ENCODE measurements at regions not wholly inside any gene's neighbourhood (a gene's known extent, or its start where the extent isn't known, plus 50 kb on each side); places are given as distances from the start of the nearest gene placed in this dataset.

DNA sequence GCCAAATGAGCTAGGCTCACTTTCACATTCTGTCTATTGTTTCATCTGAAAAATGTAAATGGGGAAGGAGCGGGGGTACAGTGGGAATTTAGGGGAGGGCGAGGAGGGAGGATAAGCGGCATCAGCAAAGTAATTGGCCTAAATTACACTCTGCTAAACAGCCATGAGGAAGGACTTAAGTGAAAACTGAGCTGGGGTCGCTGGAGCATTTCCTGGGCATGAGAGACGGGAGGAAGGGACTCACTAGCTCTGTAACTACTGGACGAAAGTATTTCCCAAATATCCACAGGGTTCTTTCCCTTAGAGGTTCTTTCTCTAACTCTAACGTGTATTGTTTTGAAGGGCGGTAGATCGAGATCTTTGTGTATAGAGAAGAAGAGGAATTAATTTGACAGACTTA is 418.0 kb downstream of the SOX2 start:
- Histone ChIP-seq H3K36me3 (no peaks in the 10 kb centered on the region), H3K4me1 (replicated peaks) (no peaks in the 10 kb centered on the region), H3K27me3 (replicated peaks; ENCODE audit: insufficient read depth) (no peaks in the 10 kb centered on the region), H3K27ac (no peak overlapping the region), H3K4me3 (no peak overlapping the region), H3K9me3 (no peaks in the 10 kb centered on the region)
- intact Hi-C loops (cut with DNase I), result no loop called here
- no peak for TF ChIP-seq POLR2AphosphoS5 (IDR thresholded peaks at IDR 0.05)
- TF ChIP-seq, protein P1, sequence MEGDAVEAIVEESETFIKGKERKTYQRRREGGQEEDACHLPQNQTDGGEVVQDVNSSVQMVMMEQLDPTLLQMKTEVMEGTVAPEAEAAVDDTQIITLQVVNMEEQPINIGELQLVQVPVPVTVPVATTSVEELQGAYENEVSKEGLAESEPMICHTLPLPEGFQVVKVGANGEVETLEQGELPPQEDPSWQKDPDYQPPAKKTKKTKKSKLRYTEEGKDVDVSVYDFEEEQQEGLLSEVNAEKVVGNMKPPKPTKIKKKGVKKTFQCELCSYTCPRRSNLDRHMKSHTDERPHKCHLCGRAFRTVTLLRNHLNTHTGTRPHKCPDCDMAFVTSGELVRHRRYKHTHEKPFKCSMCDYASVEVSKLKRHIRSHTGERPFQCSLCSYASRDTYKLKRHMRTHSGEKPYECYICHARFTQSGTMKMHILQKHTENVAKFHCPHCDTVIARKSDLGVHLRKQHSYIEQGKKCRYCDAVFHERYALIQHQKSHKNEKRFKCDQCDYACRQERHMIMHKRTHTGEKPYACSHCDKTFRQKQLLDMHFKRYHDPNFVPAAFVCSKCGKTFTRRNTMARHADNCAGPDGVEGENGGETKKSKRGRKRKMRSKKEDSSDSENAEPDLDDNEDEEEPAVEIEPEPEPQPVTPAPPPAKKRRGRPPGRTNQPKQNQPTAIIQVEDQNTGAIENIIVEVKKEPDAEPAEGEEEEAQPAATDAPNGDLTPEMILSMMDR (IDR thresholded peaks at IDR 0.05), result no peak
- no peak for TF ChIP-seq POLR2A (IDR thresholded peaks at IDR 0.05)
- WGBS, result 75% methylated on average over 9 of the region's 9 CpGs
- DNase-seq (ENCODE audit: low spot score), result no peak

DNA sequence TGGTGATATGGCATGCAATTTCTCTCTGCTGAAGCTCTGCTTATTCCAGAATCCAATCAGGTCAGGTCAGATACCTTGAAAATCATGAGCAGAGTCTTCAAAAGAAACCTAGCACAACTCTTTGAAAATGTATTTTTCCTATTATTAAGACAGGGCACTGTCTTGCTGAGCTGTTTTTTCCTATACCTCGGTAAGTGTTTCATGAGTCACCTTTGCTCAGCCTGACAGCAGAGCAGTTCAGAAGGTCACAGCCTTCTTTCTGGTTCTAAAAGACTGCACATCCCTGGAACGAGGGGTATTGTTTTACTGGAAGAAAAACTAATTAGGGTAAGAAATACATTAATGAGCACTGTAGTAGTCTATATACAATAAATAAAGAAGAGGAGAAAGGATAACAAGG is 422.0 kb downstream of the SOX2 start:
- intact Hi-C loops (cut with DNase I), result no loop called here
- DNase-seq (ENCODE audit: low spot score), result no peak

DNA sequence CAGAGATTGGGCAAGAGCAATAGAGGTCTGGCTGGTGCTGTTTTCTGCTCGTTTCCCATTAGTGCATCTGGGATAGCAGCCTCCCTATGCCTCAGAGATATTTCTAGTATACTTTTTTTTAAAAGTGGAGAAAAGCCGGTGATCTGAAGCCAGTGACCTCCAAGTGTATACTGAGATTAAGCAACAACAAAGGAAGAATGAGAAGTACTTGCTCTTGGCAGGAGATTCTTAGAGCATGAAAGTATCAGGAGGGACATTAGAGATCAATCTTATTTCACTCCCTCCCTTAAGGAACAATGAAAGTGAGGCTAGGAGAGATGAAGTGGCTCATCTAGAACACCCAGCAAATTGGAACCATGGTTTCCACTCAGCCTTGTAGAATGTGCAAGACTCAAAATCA is 423.3 kb downstream of the SOX2 start:
- Histone ChIP-seq H3K4me3 (no peak overlapping the region), H3K36me3 (no peaks in the 10 kb centered on the region), H3K27me3 (replicated peaks; ENCODE audit: insufficient read depth) (no peaks in the 10 kb centered on the region), H3K4me1 (replicated peaks) (no peaks in the 10 kb centered on the region), H3K27ac (no peak overlapping the region), H3K9me3 (no peaks in the 10 kb centered on the region)
- TF ChIP-seq POLR2A (IDR thresholded peaks at IDR 0.05) (no peak), POLR2AphosphoS5 (IDR thresholded peaks at IDR 0.05) (no peak)
- TF ChIP-seq, protein P1 (IDR thresholded peaks at IDR 0.05), result no peak
- WGBS, result 75% methylated on average over 2 of the region's 2 CpGs
- DNase-seq (ENCODE audit: low spot score), result no peak
- intact Hi-C loops (cut with DNase I), result no loop called here

More for the DNA sequence above, 422.0 kb downstream of the SOX2 start:
- Histone ChIP-seq H3K27me3 (replicated peaks; ENCODE audit: insufficient read depth) (no peaks in the 10 kb centered on the region), H3K9me3 (no peaks in the 10 kb centered on the region), H3K4me1 (replicated peaks) (no peaks in the 10 kb centered on the region), H3K27ac (no peak overlapping the region), H3K4me3 (no peak overlapping the region), H3K36me3 (no peaks in the 10 kb centered on the region)
- 58% methylated on average over 2 of the region's 2 CpGs for WGBS
- no peak for TF ChIP-seq POLR2A (IDR thresholded peaks at IDR 0.05)
- TF ChIP-seq POLR2AphosphoS5 (IDR thresholded peaks at IDR 0.05), result no peak
- TF ChIP-seq, protein P1 (IDR thresholded peaks at IDR 0.05), result no peak

- WGBS, result 59% methylated on average over 6 of the region's 6 CpGs
Measured at GRCh38 chr3:182136008-182136910, 424.5 kb downstream of the SOX2 start.

More at GRCh38 chr3:182136008-182136910, 424.5 kb downstream of the SOX2 start:
- Histone ChIP-seq H3K36me3 (no peaks in the 10 kb centered on the region), H3K4me3 (no peak overlapping the region), H3K27ac (no peak overlapping the region), H3K27me3 (replicated peaks; ENCODE audit: insufficient read depth) (no peaks in the 10 kb centered on the region), H3K9me3 (no peaks in the 10 kb centered on the region), H3K4me1 (replicated peaks) (no peaks in the 10 kb centered on the region)
- intact Hi-C loops (cut with DNase I), result no loop called here
- no peak for DNase-seq (ENCODE audit: low spot score)
- TF ChIP-seq POLR2AphosphoS5 (IDR thresholded peaks at IDR 0.05), result no peak
- TF ChIP-seq, protein P1 (IDR thresholded peaks at IDR 0.05), result no peak
- TF ChIP-seq POLR2A (IDR thresholded peaks at IDR 0.05), result no peak

Measured in prostate gland (tissue), 2 donors.